ENCODE measurements at regions not wholly inside any gene's neighbourhood (a gene's known extent, or its start where the extent isn't known, plus 50 kb on each side); places are given as distances from the start of the nearest gene placed in this dataset.

DNA sequence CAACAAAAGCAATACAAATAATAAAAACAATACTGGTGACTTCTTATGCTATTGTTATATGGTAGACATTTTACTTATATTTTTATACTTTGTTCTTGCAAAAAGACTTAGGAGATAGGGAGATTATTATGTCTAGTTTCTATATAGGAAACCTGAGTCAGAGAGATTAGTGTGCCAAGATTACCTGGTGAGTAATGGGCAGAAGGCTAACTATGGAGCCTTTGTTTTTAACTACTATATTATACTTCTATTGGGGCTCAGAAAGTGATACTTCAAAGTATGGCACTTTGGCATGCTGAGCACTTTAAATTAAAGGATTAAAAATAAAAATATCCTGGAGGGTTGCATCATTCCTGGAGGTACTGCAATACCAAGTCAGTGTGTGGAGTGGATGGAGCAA, 117.5 kb upstream of the CLINT1 start:
- no peak overlapping the region for H3K9ac ChIP-seq (ENCODE audit: insufficient read depth, low read length, poor library complexity, severe bottlenecking)
- H4K20me1 ChIP-seq (ENCODE audit: insufficient read depth, low read length) = no peaks in the 10 kb centered on the region
- no peaks in the 10 kb centered on the region for H3K79me2 ChIP-seq (ENCODE audit: insufficient read depth, low read length)
- H3K4me1 ChIP-seq (ENCODE audit: control insufficient read depth in 1 of 2, insufficient read depth in 2 of 2, low read length in 2 of 2) = no peaks in the 10 kb centered on the region
- H3K4me1 Mint-ChIP-seq = no peaks in the 10 kb centered on the region
- intact Hi-C loops (cut with micrococcal nuclease) = no loop called here
- H3K9me3 Mint-ChIP-seq = no peaks in the 10 kb centered on the region
- H2AFZ ChIP-seq (ENCODE audit: insufficient read depth, low read depth, low read length, poor library complexity, severe bottlenecking) = no peak overlapping the region
- TF ChIP-seq, protein P1, sequence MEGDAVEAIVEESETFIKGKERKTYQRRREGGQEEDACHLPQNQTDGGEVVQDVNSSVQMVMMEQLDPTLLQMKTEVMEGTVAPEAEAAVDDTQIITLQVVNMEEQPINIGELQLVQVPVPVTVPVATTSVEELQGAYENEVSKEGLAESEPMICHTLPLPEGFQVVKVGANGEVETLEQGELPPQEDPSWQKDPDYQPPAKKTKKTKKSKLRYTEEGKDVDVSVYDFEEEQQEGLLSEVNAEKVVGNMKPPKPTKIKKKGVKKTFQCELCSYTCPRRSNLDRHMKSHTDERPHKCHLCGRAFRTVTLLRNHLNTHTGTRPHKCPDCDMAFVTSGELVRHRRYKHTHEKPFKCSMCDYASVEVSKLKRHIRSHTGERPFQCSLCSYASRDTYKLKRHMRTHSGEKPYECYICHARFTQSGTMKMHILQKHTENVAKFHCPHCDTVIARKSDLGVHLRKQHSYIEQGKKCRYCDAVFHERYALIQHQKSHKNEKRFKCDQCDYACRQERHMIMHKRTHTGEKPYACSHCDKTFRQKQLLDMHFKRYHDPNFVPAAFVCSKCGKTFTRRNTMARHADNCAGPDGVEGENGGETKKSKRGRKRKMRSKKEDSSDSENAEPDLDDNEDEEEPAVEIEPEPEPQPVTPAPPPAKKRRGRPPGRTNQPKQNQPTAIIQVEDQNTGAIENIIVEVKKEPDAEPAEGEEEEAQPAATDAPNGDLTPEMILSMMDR (IDR thresholded peaks at IDR 0.05) = no peak
- no peak overlapping the region for H3K4me2 ChIP-seq (replicated peaks; ENCODE audit: extremely low read depth, low read length, poor library complexity, severe bottlenecking)
- H3K27me3 ChIP-seq (ENCODE audit: control insufficient read depth in 2 of 2, insufficient read depth in 2 of 2, low read length in 2 of 2) = no peaks in the 10 kb centered on the region
- no peak overlapping the region for H3K4me3 Mint-ChIP-seq
- no peaks in the 10 kb centered on the region for H3K9me3 ChIP-seq (replicated peaks in 1 of 2; ENCODE audit: control insufficient read depth in 1 of 2, insufficient read depth in 1 of 2, low read length in 2 of 2)
- no peak for DNase-seq
- no peak overlapping the region for H3K27ac Mint-ChIP-seq
- no peak overlapping the region for H3K27ac ChIP-seq (ENCODE audit: low read depth in 1 of 2, low read length in 2 of 2)
- H3K36me3 ChIP-seq (replicated peaks in 1 of 2; ENCODE audit: control insufficient read depth in 1 of 2, insufficient read depth in 2 of 2, low read length in 2 of 2) = no peaks in the 10 kb centered on the region
- peaks cover 2 to 7% (median 6%) of the 10 kb centered on the region in 3 donors for H3K27me3 Mint-ChIP-seq (ENCODE audit: low read depth in 3 of 3)
- H3K36me3 Mint-ChIP-seq = no peaks in the 10 kb centered on the region
- H3K4me3 ChIP-seq (replicated peaks in 1 of 3; ENCODE audit: low read depth in 2 of 3, low read length in 3 of 3) = no peak overlapping the region

DNA sequence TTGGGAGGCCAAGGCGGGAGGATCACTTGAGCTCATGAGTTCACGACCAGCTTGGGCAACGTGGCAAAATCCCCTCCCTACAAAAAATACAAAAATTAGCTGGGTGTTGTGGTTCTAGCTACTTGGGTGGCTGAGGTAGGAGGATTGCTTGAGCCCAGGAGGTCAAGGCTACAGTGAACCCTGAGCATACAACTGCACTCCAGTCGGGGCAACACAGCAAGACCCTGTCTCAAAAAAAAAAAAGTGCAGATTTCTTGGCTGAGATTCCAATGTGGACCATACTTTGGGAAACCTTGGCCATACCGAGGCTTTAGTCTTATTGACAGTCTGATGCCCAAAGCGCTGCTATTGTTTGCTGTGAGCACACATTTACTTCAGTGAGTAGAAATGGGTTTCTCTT, 113.6 kb upstream of the CLINT1 start:
- Histone ChIP-seq H4K20me1 (ENCODE audit: insufficient read depth, low read length) (no peaks in the 10 kb centered on the region), H2AFZ (ENCODE audit: insufficient read depth, low read depth, low read length, poor library complexity, severe bottlenecking) (no peak overlapping the region), H3K9me3 (replicated peaks in 1 of 2; ENCODE audit: control insufficient read depth in 1 of 2, insufficient read depth in 1 of 2, low read length in 2 of 2) (no peaks in the 10 kb centered on the region), H3K4me2 (replicated peaks; ENCODE audit: extremely low read depth, low read length, poor library complexity, severe bottlenecking) (no peak overlapping the region), H3K27me3 (ENCODE audit: control insufficient read depth in 2 of 2, insufficient read depth in 2 of 2, low read length in 2 of 2) (no peaks in the 10 kb centered on the region), H3K79me2 (ENCODE audit: insufficient read depth, low read length) (no peaks in the 10 kb centered on the region), H3K9ac (ENCODE audit: insufficient read depth, low read length, poor library complexity, severe bottlenecking) (no peak overlapping the region), H3K27ac (ENCODE audit: low read depth in 1 of 2, low read length in 2 of 2) (no peak overlapping the region), H3K4me3 (replicated peaks in 1 of 3; ENCODE audit: low read depth in 2 of 3, low read length in 3 of 3) (no peak overlapping the region), H3K36me3 (replicated peaks in 1 of 2; ENCODE audit: control insufficient read depth in 1 of 2, insufficient read depth in 2 of 2, low read length in 2 of 2) (no peaks in the 10 kb centered on the region), H3K4me1 (ENCODE audit: control insufficient read depth in 1 of 2, insufficient read depth in 2 of 2, low read length in 2 of 2) (no peaks in the 10 kb centered on the region)
- 83% methylated on average over 3 of the region's 6 CpGs for WGBS (ENCODE audit: insufficient coverage)
- intact Hi-C loops (cut with micrococcal nuclease) = no loop called here
- TF ChIP-seq, protein P1 (IDR thresholded peaks at IDR 0.05) = no peak
- no peak for DNase-seq
- no peaks in the 10 kb centered on the region for H3K9me3 Mint-ChIP-seq
- H3K4me1 Mint-ChIP-seq = no peaks in the 10 kb centered on the region
- H3K27me3 Mint-ChIP-seq (ENCODE audit: low read depth in 3 of 3) = peaks cover 2 to 8% (median 4%) of the 10 kb centered on the region in 3 donors
- no peak overlapping the region for H3K4me3 Mint-ChIP-seq
- no peaks in the 10 kb centered on the region for H3K36me3 Mint-ChIP-seq
- H3K27ac Mint-ChIP-seq = no peak overlapping the region
